GM20000 (cell line): ENCODE measurements at regions not wholly inside any gene's neighbourhood (a gene's known extent, or its start where the extent isn't known, plus 50 kb on each side); places are given as distances from the start of the nearest gene placed in this dataset.

Experiments
- DNase-seq: peaks from one replicate; pipeline ENCODE4 v3.0.0; 2012; ENCODE audit warnings: low spot score
- TF ChIP-seq, protein P1 (sequence below): IDR thresholded peaks from 2 replicates; pipeline ENCODE4 v1.5.1; 2012; ENCODE audit warnings: mild to moderate bottlenecking, control low read depth; ENCODE audit errors: extremely low read depth, missing control alignments

DNA sequence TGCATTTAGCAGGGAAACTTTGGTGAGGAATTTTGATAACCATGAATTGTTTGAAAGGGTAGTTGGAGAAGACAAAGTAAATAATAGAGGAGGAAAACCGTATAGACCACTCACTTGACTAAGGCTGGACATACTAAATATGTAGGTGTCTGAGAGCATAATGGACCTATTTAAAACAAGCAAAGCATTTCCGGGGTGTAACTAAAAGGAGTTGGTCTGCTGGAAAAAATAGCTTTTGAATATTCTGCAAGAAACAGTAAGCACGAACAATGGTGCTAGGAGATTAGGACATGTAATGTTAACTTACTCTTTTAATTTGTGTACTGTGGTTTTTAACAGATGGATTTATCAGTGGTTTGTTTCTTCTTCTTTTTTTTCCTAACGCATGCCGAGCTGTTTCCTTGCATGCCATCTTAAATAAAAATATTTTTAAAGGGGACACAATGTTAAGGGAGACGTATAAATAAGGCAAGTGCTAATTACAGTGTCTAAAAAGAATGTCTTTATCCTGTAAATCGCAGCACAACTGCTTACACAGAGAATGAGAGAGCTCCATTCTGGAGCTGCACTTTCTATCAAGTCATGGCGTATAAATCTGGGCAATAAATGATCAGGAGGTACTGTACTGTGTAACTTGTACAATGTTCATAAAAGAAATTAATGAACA is 492.1 kb downstream of the LMO4 start:
- no peak for DNase-seq
- TF ChIP-seq, protein P1, sequence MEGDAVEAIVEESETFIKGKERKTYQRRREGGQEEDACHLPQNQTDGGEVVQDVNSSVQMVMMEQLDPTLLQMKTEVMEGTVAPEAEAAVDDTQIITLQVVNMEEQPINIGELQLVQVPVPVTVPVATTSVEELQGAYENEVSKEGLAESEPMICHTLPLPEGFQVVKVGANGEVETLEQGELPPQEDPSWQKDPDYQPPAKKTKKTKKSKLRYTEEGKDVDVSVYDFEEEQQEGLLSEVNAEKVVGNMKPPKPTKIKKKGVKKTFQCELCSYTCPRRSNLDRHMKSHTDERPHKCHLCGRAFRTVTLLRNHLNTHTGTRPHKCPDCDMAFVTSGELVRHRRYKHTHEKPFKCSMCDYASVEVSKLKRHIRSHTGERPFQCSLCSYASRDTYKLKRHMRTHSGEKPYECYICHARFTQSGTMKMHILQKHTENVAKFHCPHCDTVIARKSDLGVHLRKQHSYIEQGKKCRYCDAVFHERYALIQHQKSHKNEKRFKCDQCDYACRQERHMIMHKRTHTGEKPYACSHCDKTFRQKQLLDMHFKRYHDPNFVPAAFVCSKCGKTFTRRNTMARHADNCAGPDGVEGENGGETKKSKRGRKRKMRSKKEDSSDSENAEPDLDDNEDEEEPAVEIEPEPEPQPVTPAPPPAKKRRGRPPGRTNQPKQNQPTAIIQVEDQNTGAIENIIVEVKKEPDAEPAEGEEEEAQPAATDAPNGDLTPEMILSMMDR = no peak

DNA sequence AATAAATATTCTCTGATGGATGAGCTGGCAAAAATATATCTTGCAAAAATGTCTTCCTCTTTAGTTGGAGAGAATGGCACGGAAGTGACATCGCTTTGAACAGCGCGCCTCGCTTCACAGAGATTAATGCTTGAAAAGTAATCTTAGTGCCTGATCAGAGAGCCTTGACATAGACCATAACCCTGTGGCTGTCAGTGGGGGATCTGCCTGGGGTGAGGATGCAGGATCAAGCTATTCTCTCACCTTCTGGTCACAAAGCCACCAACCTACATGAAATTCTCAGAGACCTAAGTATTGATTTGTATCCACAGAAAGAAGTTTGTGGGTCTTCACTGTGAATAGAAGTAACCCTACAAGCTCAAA is 492.6 kb downstream of the LMO4 start:
- no peak for DNase-seq
- TF ChIP-seq, protein P1 = no peak

DNA sequence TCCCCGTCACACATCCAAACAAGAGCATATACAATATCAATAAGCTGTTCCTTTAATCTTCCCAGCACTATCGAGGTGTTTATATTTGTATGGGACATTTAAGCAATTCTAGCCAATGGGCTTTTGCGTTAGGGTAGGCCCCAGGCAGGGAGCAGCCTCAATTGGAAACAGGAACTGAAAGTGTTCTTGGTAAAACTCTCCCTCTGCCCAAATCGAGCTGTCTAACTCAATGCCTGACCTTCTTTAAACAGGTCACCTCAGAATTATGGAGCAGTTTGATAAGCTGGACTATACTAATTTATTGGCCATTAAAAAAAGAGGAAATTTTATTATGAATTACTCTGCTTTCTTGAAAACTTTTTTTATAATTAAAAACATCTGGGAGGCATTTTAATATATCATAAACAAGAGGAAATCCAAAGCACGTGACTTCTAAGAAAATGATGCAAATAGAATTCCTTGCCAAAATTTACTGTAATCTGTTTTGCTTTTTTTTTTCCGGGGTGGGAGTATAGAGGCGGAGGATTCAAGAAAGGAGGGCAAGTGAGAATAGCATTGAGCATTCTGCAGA is 498.1 kb downstream of the LMO4 start:
- TF ChIP-seq, protein P1 = no peak
- DNase-seq = peak; percentile 38

- TF ChIP-seq, protein P1 = no peak
- DNase-seq = no peak
These were observed 500.7 kb downstream of the LMO4 start for GRCh38 chr1:87829360-87829759.

- DNase-seq = no peak
- TF ChIP-seq, protein P1 = no peak
These were observed 501.8 kb downstream of the LMO4 start for GRCh38 chr1:87830432-87830978.

DNA sequence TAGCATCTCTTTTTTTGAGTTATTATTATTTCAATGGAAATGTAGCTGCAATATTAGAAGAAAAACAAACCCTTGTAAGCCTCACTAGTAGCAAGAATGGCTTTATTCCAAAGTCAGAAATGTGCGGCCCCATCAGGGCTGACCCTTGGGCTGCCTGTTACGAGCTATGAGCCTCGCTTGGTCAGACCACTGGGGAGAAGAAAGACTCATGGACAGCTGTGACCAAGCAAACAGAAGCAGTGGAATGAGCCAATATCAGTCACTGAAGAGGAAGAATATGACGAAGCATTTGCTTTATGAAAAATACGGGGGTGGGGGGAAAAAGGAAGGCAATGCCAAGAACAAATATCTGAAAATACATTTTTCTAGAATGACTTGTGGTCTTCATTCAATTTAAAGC is 504.5 kb downstream of the LMO4 start:
- DNase-seq = no peak
- TF ChIP-seq, protein P1 = no peak

DNA sequence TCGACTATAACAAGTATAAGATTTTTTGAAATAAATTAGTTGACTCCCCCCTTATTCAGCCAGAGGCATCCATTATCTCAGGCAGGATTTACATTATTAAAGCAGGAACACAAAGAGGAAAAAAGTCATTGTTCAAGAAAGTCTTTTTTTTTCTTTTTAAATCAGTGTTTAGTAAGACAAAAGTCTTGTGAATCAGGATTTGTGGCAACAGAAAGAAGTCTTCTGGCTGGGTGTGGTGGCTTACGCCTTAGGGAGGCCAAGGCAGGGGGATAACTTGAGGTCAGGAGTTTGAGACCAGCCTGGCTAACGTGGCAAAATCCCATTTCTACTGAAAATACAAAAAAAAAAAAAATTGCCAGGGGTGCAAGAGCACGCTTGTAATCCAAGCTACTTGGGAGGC is 505.5 kb downstream of the LMO4 start:
- DNase-seq = no peak
- TF ChIP-seq, protein P1 = no peak
